ENCODE measurements at regions not wholly inside any gene's neighbourhood (a gene's known extent, or its start where the extent isn't known, plus 50 kb on each side); places are given as distances from the start of the nearest gene placed in this dataset.

GRCh38 chr15:70186152-70186551, 88.4 kb upstream of the TLE3 start:
- no peak for DNase-seq

DNA sequence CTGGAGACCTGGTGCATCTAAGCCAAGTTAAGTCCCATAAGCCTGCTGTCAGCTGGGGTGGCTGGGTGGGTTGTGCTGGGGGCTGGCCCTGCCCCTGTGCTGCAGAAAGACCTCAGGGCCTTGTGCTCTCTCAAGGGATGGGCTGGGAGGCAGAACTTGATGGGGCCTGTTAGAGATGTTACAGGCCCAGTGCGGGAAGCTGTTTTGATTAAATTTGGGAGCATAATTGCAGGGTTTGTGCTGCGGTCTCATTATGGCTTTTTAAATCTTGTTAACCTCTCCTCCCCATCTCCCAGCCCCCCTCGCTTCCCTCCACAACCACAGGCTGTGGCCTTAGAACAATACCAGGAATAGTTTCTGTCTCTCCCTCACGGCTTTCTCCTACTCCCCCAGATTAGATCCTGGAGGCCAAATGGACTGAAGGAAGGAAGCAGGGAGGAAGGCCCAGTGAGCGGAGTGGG, 87.6 kb upstream of the TLE3 start:
- no peak for DNase-seq

DNA sequence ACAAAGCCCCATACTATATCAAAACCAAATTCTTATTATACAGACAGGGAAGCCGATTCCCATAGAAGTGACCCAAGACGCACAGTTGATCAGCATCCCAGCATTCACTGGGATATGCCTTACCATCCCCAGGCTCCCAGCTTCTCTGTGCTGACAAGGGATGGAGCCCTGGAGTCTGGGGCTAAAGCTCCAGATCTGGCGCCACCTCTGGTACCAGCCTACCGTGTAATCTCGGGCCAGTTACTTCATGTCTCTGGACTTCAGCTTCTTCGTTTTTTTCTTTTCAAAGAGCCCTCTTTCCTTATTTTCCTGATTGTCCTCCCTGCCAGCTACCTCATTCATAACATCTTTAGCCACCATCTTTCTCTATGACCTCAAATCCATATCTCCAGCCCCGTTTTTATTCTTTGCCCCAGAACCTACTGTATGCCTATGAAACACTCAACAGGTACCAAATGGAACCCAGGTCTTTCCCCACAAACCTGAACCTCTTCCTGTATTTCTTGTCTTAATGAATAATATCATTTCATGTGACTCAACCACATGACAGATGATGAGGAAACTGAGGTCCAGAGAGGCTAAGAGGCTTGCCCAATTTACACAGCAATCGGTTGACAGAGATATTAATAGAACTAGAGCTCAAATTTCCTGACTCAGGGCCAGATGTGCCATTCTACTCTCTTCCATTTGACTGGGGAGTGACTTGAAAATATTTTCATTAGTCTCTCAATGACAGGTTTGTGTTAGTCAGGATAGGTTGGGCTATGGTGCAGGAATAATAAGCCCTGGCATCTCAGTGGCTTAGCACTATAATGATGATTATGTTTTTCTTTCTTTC, 85.4 kb upstream of the TLE3 start:
- no peak for DNase-seq

GRCh38 chr15:70181626-70182255, 84.0 kb upstream of the TLE3 start:
- no peak for DNase-seq

- no peak for DNase-seq
These were observed 82.6 kb upstream of the TLE3 start for GRCh38 chr15:70180186-70180875.

DNA sequence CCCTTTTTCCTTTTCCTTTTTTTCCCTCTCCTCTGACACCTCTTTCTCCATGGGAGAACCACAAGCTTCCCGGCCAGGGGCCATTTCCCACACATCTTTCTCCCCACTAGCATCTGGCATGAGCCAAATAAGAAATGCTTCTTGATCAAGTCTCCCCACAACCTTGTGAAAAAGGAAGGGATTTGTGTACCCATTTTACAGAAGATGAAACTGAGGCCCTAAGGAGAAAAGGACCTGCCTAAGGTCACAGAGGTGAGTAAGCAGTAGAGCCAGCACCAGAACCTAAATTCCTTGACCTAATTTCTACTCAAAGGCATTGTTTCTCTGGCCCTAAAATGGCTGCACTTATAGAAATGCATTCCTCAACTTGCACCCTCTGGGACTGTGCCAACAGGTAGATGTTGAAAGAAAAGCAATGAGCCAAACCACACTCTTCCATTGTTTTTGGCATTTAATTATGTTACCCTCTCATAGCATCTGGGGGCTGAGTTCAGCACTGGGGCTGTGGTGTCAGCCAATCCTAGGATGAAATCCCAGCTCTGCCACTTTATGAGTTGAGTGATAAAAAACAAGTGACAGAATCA, 81.7 kb upstream of the TLE3 start:
- DNase-seq, result no peak

DNA sequence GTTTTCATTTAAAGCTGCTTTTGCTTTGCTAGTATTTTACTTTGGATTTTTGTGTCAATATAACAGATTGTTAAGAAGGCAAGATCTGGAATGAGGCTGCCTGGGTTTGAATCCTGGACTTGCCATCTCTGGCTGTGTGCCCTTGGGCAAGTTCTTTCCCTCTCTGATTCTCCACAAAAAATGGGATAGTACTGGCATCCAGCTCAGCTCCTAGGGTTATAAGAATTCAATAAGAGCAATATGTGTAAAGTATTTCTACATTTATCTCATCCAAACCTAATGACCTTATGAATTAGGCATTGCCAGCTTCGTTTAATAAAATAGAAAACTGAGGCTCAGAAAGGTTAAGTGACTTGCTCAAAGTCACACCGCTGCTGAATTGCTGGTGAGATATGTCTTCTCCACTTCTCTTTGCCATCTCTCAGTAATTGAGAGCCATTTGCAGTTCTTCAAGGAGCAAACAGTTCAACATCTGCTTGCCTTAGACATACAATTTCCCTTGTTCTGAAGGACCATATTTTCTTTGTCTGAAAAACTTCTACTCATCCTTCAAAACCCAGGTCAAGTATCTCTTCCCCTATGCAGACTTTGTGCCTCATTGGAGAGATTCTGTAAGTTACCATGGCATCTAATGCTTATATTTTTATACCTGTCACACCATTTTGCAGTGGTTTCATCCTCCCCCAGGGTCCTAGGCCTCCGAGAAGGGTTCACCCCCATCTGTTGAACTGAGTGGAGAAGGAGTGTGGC, 80.8 kb upstream of the TLE3 start:
- no peak for DNase-seq

- DNase-seq, result no peak
These were observed 75.0 kb upstream of the TLE3 start for GRCh38 chr15:70172566-70173225.

DNA sequence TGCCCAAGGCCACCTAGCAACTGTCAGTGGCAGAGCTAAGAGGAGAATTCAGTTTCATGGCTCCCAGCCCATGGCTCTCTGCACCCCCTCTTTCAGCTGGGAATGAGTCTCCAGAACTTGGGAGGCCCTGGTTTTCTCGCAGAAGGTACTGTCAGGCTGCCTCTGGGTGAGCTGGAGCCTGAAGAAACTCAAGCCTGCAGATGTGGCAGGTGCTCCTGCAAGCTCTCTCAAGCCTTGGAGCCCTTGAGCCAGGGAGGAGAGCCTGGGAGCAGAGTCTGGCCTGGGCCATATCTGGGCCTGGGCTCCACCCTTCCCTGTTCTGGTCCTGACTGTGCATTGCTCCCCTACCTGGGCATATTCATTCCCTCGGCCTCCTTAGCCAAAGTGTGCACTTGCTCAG, 74.4 kb upstream of the TLE3 start:
- DNase-seq, result no peak

DNA sequence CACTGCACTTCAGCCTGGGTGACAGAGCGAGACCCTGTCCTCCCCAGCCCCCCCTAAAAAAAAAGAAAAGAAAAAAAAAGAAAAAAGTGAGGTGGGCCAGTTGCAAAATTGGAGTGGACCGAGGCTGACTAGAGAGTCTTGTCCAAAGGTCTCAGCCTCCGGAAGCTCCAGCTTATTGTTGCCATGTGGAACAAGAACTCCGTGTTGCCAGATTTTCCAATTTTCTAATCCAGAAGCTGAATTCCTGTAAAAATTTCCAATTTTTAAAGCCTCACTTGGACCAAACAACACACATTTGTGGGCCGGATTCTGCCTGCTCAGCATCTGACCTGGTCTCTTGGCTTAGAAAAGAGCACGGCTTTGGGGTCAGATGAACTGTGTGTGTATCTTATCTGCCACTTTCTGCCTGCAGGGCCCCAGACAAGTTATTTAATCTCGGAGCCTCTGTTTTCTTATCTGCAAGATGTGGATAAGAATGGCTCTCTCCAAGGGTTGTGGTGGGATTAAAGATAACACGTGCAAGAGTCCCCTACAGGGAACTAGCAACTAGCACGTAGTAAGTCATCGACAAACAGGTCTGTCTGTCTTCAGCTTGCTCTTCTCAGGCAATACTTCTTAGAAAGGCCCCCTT, 73.7 kb upstream of the TLE3 start:
- DNase-seq, result no peak

DNA sequence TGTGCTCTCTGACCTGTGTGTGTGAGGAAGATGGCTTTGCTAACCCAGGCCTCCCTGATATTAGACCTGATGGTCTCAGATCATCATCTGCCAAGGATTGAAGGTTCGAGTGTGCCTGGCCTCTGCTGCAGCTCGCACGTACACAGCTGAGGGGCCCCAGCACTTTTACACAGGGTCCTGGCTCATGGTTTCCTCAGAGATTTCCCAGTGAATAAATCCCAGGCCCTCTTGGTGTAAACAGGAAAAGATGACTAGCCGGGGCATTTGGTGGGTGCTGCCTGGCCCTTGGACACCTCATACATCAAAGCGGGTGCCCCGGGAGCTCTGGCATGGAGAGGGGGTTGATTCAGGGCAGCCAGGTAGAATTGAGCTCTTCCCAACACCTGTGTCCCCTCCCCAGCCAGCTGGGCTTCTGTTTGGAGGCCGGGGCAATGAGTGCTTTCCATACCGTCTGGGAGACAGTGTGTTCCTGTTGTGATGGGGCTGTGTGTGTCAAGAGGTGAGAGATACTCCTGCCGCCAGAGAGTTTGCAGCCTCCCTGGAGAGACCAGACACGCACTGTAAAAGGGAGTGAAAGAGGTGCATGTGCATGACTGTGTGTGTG, 72.5 kb upstream of the TLE3 start:
- DNase-seq, result no peak

GRCh38 chr15:70169147-70169546, 71.4 kb upstream of the TLE3 start:
- no peak for DNase-seq

DNA sequence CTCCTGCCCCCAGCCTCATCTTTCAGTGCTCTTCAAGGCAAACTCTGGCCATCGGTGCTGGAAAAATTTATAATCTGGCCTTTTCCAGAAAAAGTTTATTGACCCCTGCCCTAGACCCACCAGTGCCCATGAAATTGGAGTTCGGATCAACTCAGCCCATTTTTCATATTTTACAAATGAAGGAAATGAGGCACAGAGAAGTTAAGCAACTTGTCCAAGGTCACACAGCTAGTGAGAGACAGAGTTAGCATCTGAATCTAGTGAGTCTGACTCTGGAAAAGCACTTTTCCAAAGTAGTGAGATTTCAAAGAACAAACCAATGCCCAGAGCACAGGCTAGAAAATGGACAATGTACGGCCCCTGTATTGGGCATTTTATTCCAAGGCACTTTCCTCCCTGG, 69.4 kb upstream of the TLE3 start:
- no peak for DNase-seq

- no peak for DNase-seq
These were observed 68.9 kb upstream of the TLE3 start for GRCh38 chr15:70166506-70167087.

- peak; percentile 92 for DNase-seq
These were observed 68.1 kb upstream of the TLE3 start for GRCh38 chr15:70165716-70166284.

DNA sequence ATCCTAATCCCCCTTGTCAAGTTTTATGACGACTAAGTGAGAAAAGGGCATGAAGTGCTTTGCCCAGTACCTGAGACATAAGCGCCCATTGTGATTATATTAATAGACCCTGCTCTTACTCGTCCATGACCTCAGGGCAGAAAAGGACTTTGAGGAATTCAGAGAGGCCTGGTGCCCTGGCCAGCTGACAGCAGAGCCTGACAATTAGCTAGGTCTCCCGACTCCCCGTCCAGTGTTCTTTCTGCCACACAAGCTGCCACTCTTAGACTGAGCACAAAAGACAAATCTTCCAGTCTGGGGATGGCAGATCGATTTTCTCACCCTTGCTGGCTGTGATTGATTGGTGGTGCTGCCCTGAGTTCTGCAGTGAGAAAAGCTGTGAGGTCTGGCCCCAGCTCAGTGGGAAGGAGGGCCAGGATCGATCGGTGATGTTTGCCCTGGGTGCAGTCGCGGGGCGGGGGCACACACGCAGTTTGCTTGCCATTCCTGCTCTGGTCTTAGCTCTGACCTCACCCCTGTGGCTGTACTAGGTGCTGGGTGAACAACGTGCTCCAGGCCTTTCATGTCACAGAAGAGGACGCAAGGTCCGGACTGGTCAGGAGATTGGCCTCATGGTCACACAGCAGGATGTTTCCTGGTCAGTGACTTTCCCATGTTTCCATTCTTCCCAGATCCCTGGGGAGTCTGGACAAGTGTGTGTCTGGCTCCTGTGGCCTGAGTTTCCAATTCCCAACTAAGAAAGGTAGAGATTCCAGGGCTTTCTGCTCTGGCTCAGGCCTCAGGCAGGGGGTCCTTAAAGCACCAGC, 67.4 kb upstream of the TLE3 start:
- DNase-seq, result no peak

DNA sequence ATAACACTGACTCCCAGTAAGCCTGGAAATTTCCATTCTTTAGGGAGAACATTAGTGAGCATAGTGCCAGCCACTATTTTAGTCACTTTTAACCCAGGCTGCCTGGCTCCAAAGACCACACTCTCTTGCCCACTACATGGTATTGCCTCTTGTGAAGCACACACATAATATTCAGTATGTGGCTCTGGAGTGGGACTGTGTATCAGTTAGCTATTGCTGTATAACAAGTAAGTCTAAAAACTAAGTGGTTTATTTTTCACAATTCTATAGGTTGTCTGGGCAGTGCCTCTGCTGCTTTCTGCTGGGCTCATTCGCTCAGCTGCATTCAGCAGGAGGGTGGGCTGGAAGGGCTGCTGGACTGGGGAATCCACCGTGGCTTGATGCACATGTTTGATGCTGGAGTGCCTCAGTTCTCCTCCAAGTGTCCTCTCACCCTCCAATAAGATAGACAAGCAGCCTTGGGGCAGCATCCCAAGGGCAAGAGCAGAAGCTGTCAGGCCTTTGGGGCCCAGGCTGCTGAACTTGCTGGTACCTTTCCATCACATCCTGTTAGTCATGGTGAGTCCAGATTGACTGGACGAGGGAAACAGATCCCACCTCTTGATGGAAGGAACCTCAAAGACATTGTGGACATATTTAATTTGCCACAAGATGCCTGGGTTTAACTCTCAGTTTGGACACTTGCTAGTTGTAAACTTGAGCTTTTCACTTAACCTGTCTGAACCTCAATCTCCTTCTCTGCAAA, 66.6 kb upstream of the TLE3 start:
- no peak for DNase-seq

All from muscle of arm (tissue), 1 donor.